NCI-H345 (cell line): ENCODE measurements at regions not wholly inside any gene's neighbourhood (a gene's known extent, or its start where the extent isn't known, plus 50 kb on each side); places are given as distances from the start of the nearest gene placed in this dataset.

Experiments
- DNase-seq: peaks from one replicate; lab custom pipeline; 2025; lab: John Stamatoyannopoulos, UW

DNA sequence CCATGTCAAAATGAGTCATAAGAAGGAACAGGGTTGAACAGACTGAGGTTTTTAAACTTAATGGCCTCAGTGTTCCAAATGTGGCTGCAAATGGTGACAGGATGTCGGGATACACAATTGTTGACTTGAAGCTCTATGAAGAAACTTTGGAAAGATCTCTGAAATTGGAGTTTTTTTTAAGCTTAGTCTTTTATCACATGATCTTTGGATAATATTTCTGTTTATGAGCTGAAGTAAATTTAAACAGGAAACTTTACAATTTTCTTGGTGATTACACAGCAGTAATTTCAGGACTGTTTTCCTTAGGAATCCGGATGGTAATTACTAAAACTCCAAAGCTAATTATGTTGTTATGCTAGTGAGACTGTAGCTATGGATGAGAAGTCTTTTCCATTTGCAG is 199.1 kb upstream of the NRXN1 start:
- no peak for DNase-seq

DNA sequence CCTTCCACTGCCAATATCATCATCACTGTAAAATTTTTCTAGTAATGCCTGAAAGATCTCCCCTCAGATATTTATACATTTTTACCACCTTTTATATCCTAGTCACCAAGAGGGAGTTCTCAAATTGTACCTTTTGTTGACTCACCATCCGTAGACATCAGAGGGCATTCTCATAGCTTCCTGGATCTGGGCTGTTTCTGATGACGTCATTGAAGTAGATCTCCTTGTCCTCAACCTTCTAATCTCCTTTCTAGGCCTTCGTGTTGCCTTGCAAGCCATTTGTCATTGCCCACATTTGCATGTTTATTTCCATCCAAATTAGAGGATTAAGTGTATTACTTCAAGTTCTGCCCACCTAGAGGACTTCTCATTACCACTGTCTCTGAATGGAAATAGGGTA is 193.4 kb upstream of the NRXN1 start:
- DNase-seq: no peak

DNA sequence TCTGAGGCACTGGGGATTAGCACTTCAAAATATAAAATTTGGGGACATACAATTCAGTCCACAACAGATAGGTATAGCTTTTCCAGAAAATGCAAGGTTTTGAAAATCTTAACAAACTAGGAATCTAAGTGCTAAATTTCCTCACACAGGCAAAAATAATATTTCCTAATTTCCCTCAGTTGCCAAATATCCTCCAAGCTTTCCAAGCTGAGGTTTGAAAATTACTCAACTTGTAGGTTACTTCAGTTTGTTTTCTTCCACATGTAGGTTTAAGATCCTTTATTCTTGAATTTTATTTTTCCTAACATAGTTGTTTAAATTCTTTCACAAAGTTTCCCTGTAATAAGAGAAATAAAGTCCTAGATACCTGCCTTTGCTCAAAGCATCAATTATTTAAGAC is 192.9 kb upstream of the NRXN1 start:
- DNase-seq: no peak

DNA sequence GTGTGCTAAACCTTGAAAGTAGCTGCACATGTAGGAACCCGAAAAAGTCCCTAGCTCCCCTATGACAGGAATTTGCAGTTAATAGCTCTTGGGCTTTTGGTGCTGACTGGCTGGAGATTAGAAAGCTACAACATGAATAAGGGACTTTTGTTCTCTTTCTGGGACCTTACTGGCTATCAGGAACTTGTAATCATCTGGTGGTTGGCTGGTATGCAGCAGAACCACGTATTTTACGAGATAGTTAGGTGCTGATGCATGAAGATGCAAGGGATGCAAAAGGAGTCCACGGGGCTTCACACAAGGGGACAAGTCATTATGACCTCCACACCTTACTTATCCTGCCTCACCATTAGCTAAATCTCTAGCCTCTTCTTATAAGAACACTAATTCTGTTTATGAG is 190.2 kb upstream of the NRXN1 start:
- DNase-seq: no peak

DNA sequence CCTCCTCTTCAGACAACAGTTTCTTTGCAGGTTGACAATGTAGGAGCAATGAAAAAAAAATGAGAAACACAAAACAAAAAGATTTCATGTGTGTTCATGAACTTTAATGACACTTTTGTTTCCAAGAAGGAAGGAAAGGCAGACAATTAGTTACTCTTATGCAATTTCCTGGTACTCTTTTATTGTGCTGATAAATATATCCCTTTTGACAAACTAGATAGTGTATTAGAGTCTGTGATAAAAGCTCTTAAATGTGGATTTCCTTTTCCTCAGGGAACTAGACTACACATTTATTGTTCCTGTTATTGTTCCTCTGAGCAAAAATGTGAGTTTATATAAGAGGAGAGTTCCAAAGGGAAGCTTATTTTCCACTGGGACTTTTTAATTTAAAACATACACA is 188.7 kb upstream of the NRXN1 start:
- no peak for DNase-seq

DNA sequence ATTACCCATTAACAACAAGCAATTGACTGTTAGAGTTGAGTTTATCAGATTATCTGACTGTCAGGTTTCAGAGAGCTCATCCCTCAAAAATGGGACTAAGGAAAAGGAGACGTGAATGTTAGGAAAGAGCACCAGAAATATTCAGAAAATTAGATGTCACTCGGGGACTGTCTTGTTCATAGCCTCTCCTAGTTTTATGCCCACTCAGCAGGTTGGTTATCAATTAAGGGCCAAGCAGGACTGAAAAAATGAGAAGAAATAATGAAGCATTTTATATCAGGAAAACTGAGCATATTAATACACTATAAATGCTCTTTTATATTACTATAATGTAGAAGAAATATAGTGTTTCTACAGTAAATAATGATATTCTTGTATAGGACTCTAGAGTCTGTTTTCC is 188.1 kb upstream of the NRXN1 start:
- DNase-seq: no peak

DNA sequence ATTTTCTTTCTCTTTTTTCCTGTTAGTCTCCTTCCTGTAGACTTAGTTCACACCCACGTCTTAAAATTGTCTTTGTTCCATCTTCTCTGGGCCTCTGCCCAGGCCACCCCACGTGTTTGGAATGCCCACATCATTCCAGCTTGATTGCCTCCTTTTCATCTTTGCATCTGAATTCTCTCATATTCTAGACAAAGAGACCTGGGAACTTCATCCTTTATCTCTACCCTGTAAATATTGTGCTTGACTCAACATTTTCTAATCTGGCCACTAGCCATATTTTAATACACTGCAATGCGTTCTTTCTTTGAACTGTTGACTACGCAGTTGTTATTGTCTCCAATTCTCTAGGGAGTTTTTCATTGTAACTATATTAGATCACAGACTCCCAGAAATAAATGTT is 187.5 kb upstream of the NRXN1 start:
- no peak for DNase-seq

DNA sequence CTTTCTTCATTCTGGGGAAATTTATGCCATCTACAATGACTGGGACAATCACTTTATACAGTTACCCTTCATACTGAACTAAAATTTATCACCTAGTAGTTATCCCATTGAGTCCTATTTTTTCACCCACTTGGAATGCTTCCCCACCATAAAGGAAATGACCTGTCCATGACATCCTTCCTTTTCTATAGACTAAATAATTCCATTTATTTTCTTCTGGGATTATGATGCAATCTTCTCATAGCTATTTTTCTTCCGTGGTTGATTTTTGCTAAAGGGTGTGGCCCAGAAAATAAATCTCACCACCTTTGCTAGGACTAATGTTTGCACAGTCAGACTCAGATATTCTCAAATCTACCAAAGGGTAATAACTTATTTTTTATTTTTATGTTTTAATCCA is 186.1 kb upstream of the NRXN1 start:
- DNase-seq: no peak

DNA sequence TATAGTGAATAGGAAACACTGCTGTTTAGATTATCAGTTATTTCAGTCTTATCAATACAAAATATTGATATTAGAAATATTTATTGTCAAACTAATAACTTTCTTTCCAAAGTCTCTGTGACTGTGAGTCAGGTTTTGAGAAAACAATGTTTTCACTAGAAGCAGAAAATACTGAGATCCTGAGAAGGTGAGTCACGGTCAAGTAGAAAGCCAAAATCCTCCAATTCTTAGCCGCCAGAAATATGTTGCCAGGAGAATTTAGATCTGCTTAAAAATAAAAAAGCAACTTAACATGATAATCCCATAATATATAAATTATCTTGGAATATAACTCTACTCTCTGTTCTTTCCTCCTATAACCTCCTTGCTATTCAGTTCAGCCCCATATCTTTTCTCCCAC is 181.9 kb upstream of the NRXN1 start:
- no peak for DNase-seq

DNA sequence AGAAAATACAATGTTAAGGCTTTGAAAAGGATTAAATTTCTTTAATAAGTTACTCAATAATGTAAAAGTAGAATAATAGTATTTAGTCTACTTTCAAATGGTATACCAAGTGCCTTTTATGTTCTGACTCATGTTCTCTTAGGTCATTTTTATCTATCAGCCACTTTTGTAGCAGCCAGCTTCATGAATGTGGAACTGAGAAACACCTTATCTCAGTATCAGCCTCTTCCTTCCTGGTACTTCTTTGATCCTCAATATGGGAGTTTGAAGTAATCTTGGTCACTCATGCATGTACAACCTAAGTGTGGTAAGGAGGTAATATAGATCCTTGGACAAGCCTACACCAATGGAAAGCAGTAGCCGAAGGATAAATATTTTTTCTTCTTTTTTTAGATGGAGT is 180.4 kb upstream of the NRXN1 start:
- DNase-seq: no peak

DNA sequence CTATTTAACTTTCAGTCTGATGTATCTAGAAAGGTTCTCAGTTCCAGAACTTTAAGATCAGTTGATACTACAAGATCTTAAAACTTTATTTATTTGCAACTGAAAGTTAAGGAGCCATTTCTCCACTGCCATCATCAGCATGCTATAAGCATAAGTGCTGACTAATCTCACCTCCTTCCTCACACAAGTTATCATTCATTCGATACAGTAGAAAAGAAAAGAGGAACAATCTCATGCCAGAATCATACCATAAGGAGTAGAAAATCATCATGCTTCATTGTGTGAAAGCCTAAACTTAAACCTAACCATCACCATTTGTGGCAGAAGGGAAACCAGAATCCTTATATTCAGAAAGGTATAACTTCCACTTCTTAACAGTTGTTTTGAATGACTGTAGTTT is 176.6 kb upstream of the NRXN1 start:
- DNase-seq: no peak

DNA sequence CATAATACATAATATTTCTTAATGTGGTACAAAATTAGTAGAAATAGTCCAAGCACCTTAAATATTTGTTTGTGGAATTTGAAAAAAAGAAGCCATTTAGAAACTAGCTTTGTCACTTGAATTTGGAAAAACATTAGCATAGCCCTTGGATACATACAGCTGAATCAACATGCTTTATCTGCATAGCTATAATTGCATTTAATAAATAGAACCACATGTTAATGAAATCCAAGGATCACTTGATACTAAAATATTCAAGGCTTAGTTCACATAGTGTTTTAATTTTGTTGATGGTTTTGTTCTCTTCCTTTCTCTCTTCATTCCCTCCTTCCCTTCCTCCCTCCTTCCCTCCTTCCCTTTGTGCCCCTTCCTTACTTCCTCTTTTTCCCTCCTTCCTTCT is 169.4 kb upstream of the NRXN1 start:
- DNase-seq: no peak

DNA sequence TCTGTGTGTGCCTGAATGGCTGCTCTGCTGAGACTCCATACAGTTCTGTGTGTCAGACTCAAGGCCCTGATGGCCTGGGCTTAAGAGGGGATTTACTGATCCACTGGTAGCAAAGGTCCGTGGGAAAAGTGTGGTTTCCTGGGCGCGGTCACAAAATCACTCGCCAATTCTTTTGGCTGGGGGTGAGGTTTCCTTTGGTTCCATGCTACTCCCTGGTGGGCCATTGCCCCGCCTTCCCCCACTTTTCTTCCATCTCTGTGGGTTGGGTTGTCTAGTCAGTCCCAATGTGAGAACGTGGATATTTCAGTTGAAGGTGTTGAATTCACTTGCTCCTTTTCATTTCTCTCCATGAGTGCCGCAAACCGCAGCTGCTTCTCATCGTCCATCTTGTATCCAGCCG is 162.7 kb upstream of the NRXN1 start:
- no peak for DNase-seq

DNA sequence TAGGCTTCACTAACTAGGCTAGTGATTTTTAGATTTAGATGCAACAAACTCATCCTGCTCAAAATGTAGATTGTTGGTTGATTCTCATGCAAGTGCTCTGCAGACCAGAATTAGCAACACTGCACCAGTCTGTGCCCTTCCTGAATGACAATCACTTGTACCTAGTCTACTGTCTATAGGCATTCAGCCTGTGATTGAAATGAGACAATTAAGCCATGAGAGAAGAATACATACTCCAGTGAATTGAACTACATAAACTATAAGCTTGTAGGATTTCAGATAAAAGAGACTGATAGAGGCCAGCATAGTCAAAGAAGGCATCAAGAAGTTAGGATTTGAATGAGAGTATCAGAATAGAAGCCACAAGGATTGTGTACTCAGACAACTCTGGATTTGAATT is 138.3 kb upstream of the NRXN1 start:
- no peak for DNase-seq

DNA sequence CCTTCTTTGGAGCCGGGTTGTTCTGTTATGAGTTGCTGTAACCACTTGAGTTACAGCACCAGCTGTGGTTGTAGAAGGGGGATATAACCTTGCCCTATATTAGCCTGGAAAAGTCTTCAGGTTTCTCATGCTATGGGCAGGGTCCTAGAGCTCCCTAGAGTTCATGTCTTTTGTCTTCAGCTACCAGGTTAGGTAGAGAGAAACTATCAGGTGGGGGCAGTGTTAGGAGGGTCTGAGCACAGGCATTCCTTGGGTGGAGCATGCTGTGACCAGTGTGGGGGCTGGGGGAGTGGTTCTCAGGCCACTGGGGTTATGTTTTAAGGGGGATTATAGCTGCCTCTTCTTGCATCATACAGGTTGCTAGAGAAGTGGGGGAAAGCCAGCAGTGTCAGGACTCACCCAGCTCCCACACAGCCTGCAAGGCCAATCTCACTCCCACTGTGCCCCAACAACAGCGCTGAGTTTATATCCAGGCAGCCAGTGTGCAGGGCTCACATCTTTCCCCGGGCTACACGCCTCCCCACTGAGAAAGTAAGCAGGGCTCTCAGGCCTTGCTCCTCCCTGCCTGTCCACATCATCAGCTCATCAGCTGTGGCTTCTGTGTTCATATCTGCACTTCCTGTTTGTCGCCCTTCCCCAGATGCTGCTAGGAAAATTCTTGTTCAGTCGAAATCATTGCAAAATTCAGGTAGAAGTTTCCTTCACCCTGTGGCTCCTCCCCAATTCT is 133.8 kb upstream of the NRXN1 start:
- peak; percentile 18 for DNase-seq

DNA sequence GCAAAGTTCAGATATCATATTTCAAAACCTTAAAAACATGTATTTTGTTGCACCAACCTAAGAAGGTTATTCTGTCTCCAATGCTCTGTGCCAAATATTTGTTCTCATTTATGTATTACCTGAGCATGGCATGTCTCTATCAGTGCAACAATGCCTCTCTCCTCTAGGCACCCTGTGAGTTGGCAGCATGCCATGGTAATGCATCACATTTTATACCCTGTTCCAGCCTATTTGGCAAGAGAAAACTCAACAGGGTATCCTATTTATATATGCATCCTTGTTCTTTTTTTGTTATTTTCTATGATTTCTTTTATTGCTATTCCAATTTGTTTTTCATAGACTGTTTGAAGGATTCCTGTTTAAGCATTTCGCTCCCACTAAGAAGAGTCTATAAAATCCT is 126.3 kb upstream of the NRXN1 start:
- DNase-seq: peak; percentile 97

DNA sequence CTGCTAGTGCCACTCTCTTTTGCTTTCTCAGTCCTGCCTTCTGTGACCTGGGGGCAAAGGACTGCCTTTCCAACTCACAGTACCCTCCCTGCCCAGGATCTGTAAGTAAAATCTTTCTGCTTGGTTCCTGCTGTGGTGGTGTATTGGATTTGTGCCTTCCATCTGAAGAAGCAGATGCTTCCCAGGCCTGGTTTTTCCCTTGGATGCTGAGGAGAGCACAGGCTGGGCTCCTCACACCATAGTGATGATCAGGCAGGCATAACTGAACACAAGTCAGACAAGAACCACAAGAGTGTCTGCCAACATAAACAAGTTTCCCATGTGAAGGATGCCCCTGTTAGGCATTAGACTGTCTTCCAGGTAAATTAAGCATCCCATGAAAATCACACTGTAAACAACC is 121.3 kb upstream of the NRXN1 start:
- no peak for DNase-seq

DNA sequence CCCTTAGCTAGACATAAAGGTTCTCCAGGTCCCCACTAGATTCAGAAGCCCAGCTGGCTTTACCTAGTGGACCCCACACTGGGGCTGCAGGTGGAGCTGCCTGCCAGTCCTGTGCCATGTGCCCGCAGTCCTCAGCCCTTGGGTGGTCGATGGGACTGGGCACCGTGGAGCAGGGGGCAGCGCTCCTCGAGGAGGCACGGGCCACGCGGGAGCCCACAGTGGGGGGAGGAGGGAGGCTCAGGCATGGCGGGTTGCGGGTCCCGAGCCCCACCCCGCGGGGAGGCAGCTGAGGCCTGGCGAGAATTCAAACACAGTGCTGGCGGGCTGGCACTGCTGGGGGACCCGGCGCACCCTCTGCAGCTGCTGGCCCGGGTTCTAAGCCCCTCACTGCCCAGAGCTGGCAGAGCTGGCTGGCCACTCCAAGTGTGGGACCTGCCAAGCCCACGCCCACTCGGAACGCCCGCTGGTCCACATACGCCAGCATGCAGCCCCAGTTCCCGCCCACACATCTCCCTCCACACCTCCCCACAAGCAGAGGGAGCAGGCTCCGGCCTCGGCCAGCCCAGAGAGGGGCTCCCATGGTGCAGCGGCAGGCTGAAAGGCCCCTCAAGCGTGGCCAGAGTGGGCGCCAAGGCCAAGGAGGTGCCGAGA is 119.7 kb upstream of the NRXN1 start:
- DNase-seq: no peak

DNA sequence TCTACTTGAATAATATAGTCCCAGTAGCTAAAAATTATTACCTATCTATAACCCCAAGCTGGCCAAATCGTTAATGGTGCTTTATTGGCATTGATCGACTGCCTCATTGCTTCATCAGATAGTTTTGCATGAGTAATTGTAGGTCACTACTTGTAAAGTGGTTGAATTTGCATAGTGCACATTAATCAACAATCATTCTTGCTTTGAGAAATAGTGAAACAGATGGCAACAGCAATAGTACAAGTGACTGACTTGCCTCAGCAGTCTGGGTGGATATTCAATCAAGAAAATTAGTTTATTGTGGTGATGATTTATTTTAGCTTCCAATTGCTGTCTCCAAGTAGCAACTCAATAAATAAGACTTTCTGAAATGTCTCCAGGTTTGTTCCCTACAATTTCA is 117.8 kb upstream of the NRXN1 start:
- DNase-seq: no peak

DNA sequence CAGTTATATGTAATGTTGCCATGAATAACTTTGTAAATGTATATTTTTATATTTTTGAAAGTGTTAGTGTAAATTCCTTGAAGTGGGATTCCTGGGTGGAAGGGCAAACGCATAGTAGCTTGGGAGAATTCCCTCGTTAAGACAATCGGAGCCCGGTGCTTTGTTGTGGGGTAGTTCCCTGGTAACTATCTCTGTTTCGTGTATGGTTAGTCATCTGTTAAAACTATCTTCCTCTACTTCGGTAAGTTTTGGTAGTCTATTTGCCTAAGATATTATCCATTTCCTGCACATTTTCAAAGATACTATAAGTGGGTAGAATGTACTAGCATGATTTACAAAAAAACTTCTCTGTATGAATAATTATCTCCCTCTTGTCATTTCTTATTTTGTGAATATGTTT is 113.8 kb upstream of the NRXN1 start:
- no peak for DNase-seq

DNA sequence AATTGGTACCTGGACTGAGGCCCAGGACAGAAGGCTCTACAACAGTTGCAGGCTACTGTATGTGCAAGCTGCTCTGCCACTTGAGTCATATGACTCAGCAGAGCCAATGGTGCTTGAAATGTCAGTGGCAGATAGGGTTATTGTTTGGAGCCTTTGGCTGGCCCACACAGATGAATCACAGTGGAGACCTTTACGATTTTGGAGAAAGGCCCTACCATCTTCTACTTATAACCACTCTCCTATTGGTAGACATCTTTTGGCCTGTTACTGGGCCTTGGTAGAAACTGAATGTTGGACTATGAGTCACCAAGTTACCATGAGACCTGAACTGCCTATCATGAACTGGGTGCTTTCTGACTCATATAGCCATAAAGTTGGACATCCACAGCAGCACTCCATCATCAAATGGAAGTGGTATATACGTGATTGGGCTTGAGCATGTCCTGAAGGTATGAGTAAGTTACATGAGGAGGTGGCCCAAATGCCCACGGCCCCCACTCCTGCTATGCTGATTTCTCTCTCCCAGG is 88.9 kb upstream of the NRXN1 start:
- no peak for DNase-seq

DNA sequence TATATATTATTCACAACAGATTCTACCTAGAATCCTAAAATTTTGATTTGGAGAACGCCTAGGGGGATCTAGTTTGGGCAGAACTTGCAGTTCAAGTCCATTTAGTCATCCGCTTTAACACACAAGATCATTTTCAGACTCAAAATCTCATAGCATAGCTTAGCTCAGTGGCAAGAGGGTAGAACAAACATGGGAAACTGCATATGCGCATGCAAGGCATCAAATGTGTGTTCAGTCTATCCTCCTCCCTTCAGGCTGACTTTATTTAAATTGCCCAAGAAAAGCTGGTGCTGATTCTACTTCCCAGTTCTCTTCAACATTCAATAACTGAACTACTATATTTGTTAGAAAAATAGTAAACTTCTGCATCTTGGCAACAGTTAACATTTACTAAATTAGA is 79.6 kb upstream of the NRXN1 start:
- DNase-seq: no peak

DNA sequence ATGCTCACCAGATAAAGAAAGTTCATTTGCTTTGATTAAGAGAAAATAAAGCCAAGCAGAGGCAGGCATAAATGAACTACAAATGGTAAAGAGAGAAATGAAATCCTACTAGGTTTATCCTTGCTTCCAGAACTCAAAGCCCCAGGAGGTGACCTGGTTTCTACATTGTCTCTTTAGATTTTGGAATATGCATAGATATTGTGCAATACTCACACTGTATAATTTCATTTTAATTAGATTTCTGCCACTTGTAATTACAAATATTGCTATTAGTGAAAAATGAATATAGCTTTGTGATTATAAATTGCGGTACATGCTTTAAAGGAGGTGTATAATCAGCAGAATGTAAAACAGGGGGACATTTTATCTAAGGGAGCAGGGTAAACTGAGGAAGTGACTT is 76.9 kb upstream of the NRXN1 start:
- DNase-seq: no peak

DNA sequence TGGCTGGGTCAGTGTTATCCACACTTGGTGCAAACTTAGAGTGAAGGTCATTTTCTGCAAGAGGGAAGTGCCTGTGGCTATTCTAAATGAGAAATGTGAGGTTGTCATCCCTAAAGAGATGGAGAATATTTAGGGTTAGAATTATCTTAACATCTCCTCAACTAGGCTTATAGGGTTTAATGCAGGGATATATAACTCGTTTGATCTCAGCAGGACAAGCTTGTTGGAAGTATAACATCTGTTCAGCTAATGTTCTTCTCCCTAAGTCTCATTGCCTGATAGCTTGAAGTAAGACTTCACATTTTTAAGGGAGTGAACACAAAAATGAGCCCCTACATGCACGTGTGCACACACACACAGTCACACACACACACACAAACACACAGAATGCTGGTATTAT is 75.9 kb upstream of the NRXN1 start:
- DNase-seq: no peak
